GM18870 (cell line): ENCODE measurements at regions not wholly inside any gene's neighbourhood (a gene's known extent, or its start where the extent isn't known, plus 50 kb on each side); places are given as distances from the start of the nearest gene placed in this dataset.
A peak's percentile ranks its signal among the peaks of the same experiment; 100 is the strongest.
"Not testable (repeated sequence)": the region's sequence is repeated elsewhere in the genome, so short reads cannot be mapped to it uniquely, and the experiment has no call there.

Source experiments
- ATAC-seq: cut with Tn5 transposase; IDR thresholded peaks from one replicate; pipeline ENCODE4 v1.9.1; 2021; ENCODE audit warnings: moderate library complexity; ENCODE audit not compliant: unreplicated experiment

- ATAC-seq: peak; percentile 42
These were observed 216.1 kb downstream of the TRIM36 start for GRCh38 chr5:114953565-114953964.

GRCh38 chr5:114952876-114953275, 216.8 kb downstream of the TRIM36 start:
- ATAC-seq: no peak

DNA sequence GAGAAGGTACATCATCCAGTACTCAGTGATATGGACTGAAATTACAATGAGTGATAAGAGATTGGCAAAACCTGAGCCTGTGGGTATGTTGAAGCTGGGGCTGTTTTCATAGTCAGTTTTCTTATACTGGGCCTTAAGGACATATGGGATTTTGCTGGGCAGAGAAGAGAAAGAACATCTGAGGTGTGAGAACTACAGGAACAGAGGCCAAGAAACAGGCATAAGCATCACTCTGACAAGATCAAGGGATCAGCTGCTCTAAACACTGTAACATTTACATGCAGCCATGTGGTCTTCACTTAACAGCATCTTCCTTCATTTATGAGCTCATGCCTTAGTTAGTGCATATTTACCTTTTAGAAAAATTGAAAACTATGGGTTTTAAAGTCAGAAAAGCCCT, 220.0 kb downstream of the TRIM36 start:
- ATAC-seq: no peak

- no peak for ATAC-seq
These were observed 220.6 kb downstream of the TRIM36 start for GRCh38 chr5:114948986-114949621.

DNA sequence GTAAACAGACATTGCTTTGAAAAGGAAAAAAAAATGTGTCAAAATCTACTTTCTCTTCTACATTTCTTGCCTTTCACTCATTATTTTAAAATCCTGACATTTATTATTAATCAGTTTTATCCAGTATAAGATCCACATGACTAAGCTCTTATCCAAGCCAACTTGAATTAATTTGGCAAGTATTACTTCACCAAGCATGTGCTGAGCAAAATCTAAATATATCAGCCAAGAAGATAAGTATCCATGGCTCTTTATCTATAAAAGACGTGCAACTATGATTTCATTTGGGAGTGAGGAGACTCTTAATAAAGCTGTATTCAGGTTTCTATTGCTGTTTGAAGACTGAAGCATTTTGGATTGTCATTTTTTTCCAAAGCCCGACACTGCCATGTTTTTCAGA, 221.3 kb downstream of the TRIM36 start:
- ATAC-seq: no peak

- no peak for ATAC-seq
These were observed 229.0 kb downstream of the TRIM36 start for GRCh38 chr5:114940709-114941108.

DNA sequence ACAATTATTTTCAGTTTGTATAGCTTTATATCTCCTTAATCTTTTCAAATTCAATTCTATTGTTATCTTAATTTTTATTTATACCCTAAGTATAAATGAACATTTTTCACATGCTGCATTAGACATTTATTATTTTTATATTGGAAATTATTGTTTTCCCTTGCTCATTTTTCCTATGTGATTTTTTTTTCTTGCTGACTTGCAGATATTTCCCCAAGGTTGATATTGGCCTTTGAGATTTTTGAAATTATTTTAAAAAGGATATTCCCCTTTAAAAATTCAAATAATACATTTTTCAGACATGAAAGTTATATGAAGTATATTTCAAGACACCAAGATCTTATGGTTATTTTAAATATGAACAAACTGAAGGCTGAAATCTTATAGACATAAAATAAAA, 234.2 kb downstream of the TRIM36 start:
- no peak for ATAC-seq

GRCh38 chr5:114928644-114929462, 240.9 kb downstream of the TRIM36 start:
- no peak for ATAC-seq

DNA sequence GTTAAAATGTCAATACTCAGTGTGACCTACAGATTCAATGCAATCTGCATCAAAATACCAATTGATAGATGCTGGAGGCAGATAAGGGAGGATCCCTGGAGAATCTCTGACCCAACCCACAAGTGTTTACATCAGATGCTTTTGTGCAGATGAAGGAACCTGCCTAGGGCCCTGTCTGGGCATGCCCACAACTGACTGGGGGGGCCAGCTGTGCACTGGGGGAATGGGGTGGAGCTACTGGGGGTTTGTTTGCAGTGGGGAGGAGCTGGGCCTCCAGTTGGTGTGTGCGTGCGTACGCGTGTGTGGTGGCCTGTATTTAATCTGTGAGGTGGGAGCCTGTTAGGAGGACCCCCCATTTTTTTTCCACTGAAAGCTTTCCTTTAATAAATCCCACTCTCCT, 244.9 kb downstream of the TRIM36 start:
- ATAC-seq: no peak

DNA sequence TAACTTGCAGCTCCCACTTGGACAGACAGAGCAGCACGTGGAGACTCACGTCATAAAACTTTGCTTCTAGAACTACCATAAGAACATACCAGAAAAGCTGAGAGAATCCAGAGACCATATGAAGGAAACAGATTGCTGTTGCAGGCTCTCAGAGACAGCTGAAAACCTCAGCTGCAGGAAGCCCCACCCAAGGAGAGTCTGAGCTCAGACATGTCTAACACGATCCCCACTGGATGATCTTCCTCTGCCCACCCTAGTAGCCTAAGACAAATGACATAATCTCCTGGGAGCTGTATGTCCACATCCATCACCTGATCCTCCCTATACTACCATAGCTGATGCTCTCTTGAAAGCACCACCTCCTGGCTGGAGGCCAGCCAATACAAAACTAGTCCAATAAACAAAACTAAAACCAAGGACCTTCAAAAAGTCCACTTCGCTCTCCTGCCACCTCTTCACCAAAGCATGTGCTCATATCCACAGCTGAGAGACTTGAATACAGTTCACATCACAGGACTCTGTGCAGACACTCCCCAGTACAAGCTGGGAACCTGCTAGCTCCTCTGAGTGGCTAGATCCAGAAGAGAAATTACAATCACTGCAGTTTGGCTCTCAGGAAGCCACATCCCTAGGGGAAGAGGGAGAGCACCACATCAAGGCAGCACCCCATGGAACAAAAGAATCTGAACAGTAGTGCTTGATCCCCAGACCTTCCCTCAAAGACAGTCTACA, 257.4 kb downstream of the TRIM36 start:
- ATAC-seq: no peak

GRCh38 chr5:114910727-114911126, 259.0 kb downstream of the TRIM36 start:
- ATAC-seq: no peak

GRCh38 chr5:114909424-114909823, 260.3 kb downstream of the TRIM36 start:
- no peak for ATAC-seq

- ATAC-seq: no peak
These were observed 265.9 kb downstream of the TRIM36 start for GRCh38 chr5:114903767-114904166.

GRCh38 chr5:114898602-114899001, 271.1 kb downstream of the TRIM36 start:
- no peak for ATAC-seq

GRCh38 chr5:114883675-114884074, 286.0 kb downstream of the TRIM36 start:
- ATAC-seq: no peak

- no peak for ATAC-seq
These were observed 310.3 kb downstream of the TRIM36 start for GRCh38 chr5:114859438-114859735.

DNA sequence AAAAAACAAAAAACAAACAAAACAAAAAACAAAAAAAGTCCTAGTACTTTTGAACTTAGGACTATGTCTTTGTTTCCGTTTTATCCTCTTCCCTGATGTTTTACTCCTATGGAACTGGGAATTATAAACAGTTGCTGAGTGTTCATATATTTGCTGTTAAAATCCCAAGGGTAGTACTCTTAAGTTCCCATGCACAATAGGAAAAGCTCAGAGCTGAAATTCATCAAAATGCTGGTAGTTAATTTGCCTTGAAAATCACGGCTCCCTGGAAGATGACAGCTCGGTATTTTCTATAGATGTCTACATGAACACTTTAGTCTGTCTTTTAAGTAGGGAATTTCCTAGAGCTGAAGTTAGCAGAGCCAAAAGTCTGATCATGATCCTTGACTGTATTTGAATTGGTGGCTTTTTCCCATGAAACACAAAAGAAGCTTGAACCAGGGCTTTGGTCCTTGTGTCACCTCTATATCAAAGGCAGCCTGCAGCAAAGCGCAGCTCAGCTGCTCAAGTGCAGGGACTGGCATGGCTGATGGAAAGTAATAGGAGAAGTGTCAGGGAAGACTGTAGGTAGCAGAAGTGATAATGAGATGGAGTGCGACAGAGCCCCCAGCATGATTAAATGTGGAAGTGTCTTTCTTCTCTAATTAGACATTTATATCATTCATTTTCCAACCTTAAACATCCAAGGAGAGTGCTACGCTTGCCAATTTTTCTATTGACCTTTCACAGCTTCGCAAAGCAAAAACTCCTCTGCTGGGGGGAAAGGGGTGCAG, 310.9 kb downstream of the TRIM36 start:
- no peak for ATAC-seq

GRCh38 chr5:114857941-114858551, 311.7 kb downstream of the TRIM36 start:
- ATAC-seq: no peak

GRCh38 chr5:114844711-114845110, 325.0 kb downstream of the TRIM36 start:
- ATAC-seq: not testable (repeated sequence)

- ATAC-seq: no peak
These were observed 330.3 kb downstream of the TRIM36 start for GRCh38 chr5:114839360-114839759.

DNA sequence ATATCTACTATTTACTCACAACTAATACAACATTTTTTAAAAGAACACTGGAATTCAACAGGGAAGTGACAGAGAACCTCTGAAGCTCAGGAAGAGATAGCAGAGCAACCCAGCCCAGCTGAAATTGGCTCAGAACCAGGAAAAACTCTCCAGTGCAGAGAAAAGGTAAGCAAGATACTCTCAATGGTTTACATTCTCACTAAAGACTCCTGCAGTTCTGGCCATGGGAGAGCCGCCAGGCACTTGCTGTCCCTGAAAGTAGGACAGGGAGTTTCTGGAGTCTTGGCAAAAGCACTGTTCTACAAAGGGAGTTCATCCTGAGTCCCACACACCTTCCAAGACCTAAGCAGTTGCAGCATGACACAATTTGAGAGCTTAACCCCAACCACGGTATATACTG, 330.8 kb downstream of the TRIM36 start:
- ATAC-seq: no peak
